Neural progenitor cell (in vitro differentiated cells): ENCODE measurements at regions not wholly inside any gene's neighbourhood (a gene's known extent, or its start where the extent isn't known, plus 50 kb on each side); places are given as distances from the start of the nearest gene placed in this dataset.
"Not testable (repeated sequence)": the region's sequence is repeated elsewhere in the genome, so short reads cannot be mapped to it uniquely, and the experiment has no call there.

ENCODE experiments used
- DNase-seq: peaks from one replicate; pipeline ENCODE4 v3.0.0-alpha.2; 2016; ENCODE audit warnings: low spot score
- H2AFZ ChIP-seq: fragments of 200-600 bp; sonication (generic); replicated peaks from 2 replicates; pipeline ENCODE4 v1.6.1; 2016; ENCODE audit warnings: antibody characterized with exemption
- H3F3A ChIP-seq: fragments of 200-600 bp; sonication (generic); 2 replicates; pipeline ENCODE4 v1.6.1; 2016; ENCODE audit warnings: antibody characterized with exemption, low read depth
- H3K27ac ChIP-seq: fragments of 200-600 bp; sonication (generic); 2 replicates; pipeline ENCODE4 v1.5.1; 2016; ENCODE audit warnings: mild to moderate bottlenecking
- H3K27me3 ChIP-seq: fragments of 200-600 bp; sonication (generic); 2 replicates; pipeline ENCODE4 v1.6.1; 2016; ENCODE audit warnings: mild to moderate bottlenecking, moderate library complexity
- H3K36me3 ChIP-seq: fragments of 200-600 bp; sonication (generic); 2 replicates; pipeline ENCODE4 v1.5.1; 2016
- H3K4me1 ChIP-seq: fragments of 200-600 bp; sonication (generic); 2 replicates; pipeline ENCODE4 v1.6.1; 2016; ENCODE audit warnings: mixed run types
- H3K4me2 ChIP-seq: fragments of 200-600 bp; sonication (generic); 2 replicates; pipeline ENCODE4 v1.6.1; 2016
- H3K4me3 ChIP-seq: fragments of 200-600 bp; sonication (generic); 2 replicates; pipeline ENCODE4 v1.5.1; 2016
- H3K79me2 ChIP-seq: fragments of 200-600 bp; sonication (generic); 2 replicates; pipeline ENCODE4 v1.6.1; 2016; ENCODE audit warnings: low read depth
- H3K9ac ChIP-seq: fragments of 200-600 bp; sonication (generic); 2 replicates; pipeline ENCODE4 v1.6.1; 2016
- H3K9me3 ChIP-seq: fragments of 200-600 bp; sonication (generic); 2 replicates; pipeline ENCODE4 v1.5.1; 2016; ENCODE audit warnings: low read depth
- H4K20me1 ChIP-seq: fragments of 200-600 bp; sonication (generic); 2 replicates; pipeline ENCODE4 v1.6.1; 2016; ENCODE audit warnings: low read depth
- H3K27ac Mint-ChIP-seq: 3 replicates; pipeline ENCODE4 v1.8.0; 2021; ENCODE audit warnings: mixed read lengths
- H3K27me3 Mint-ChIP-seq: 2 replicates; pipeline ENCODE4 v1.8.0; 2022; ENCODE audit warnings: low read depth, mild to moderate bottlenecking, inconsistent platforms, moderate library complexity, mixed read lengths; ENCODE audit not compliant: insufficient read depth
- H3K36me3 Mint-ChIP-seq: 3 replicates; pipeline ENCODE4 v1.8.0; 2021; ENCODE audit warnings: mixed read lengths
- H3K4me1 Mint-ChIP-seq: 3 replicates; pipeline ENCODE4 v1.8.0; 2021; ENCODE audit warnings: mixed read lengths
- H3K4me3 Mint-ChIP-seq: 3 replicates; pipeline ENCODE4 v1.8.0; 2021; ENCODE audit warnings: mild to moderate bottlenecking, moderate library complexity, mixed read lengths
- H3K9me3 Mint-ChIP-seq: 3 replicates; pipeline ENCODE4 v1.8.0; 2020; ENCODE audit warnings: mixed read lengths
- EZH2 ChIP-seq: fragments of 200-600 bp; sonication (generic); IDR thresholded peaks from 2 replicates; pipeline ENCODE4 v1.6.1; 2017; ENCODE audit warnings: antibody characterized with exemption, mild to moderate bottlenecking, moderate library complexity
- EZH2phosphoT487 ChIP-seq: fragments of 200-600 bp; sonication (generic); IDR thresholded peaks from 2 replicates; pipeline ENCODE4 v1.6.1; 2017; ENCODE audit warnings: antibody characterized with exemption
- TF ChIP-seq, protein P1 (sequence below): fragments of 200-600 bp; sonication (generic); IDR thresholded peaks from 2 replicates; pipeline ENCODE4 v1.5.1; 2017; ENCODE audit warnings: antibody characterized with exemption, mild to moderate bottlenecking

DNA sequence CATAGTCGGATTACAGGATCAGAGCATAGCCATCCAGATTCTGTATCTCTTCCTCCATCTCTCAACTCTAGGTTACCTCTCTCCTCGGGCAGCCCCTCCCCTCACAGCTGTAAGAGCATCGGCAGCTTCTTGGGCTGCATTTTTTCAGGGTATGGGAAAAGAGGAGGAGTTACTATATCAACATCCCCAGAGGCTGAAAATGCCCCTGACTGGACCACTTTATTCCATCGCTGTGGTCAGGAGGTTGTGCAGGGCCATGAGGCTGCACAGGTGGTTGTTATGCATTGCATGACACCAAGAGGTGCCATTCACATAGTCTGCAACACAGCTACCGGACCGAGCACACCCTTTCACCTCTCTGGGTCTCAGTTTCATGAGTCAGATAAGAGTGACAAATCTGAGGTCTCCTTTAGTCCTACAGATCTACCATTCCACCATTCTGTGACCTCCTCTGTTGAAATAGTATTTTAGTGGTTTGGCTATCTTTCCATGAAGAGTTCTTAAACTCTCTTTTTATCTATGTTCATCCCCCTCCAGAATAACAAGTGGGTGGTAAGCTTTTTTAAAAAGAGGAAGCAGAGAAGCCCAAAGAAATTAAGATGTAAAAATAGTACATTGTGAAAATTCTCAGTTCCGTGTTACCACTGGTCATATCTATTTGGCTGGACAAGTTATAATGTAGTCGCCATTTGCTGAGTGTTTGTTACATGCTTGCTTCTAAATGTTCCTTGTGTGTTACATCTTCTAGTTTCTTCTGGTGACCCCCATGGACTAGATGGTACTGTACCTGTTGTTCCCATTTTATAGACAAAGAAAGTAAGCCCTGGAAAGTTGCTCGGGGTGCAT is 56.6 kb upstream of the SLC1A4 start:
- Mint-ChIP-seq H3K27me3 (peaks cover 4% of the 10 kb centered on the region), H3K27ac (no peak overlapping the region), H3K4me1 (no peaks in the 10 kb centered on the region), H3K36me3 (no peaks in the 10 kb centered on the region), H3K4me3 (no peak overlapping the region), H3K9me3 (peaks cover 4% of the 10 kb centered on the region)
- peaks cover 8% of the 10 kb centered on the region for H3F3A ChIP-seq
- H3K4me2 ChIP-seq = peak overlapping the region; percentile 65
- TF ChIP-seq EZH2 (no peak), EZH2phosphoT487 (no peak)
- TF ChIP-seq, protein P1, sequence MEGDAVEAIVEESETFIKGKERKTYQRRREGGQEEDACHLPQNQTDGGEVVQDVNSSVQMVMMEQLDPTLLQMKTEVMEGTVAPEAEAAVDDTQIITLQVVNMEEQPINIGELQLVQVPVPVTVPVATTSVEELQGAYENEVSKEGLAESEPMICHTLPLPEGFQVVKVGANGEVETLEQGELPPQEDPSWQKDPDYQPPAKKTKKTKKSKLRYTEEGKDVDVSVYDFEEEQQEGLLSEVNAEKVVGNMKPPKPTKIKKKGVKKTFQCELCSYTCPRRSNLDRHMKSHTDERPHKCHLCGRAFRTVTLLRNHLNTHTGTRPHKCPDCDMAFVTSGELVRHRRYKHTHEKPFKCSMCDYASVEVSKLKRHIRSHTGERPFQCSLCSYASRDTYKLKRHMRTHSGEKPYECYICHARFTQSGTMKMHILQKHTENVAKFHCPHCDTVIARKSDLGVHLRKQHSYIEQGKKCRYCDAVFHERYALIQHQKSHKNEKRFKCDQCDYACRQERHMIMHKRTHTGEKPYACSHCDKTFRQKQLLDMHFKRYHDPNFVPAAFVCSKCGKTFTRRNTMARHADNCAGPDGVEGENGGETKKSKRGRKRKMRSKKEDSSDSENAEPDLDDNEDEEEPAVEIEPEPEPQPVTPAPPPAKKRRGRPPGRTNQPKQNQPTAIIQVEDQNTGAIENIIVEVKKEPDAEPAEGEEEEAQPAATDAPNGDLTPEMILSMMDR = no peak
- H3K27ac ChIP-seq = no peak overlapping the region
- H3K79me2 ChIP-seq = no peaks in the 10 kb centered on the region
- no peaks in the 10 kb centered on the region for H3K27me3 ChIP-seq
- no peak for DNase-seq
- no peak overlapping the region for H3K4me3 ChIP-seq
- no peak overlapping the region for H2AFZ ChIP-seq
- H3K9ac ChIP-seq = no peak overlapping the region
- H4K20me1 ChIP-seq = no peaks in the 10 kb centered on the region
- no peaks in the 10 kb centered on the region for H3K9me3 ChIP-seq
- no peaks in the 10 kb centered on the region for H3K36me3 ChIP-seq
- H3K4me1 ChIP-seq = peaks cover 17% of the 10 kb centered on the region

DNA sequence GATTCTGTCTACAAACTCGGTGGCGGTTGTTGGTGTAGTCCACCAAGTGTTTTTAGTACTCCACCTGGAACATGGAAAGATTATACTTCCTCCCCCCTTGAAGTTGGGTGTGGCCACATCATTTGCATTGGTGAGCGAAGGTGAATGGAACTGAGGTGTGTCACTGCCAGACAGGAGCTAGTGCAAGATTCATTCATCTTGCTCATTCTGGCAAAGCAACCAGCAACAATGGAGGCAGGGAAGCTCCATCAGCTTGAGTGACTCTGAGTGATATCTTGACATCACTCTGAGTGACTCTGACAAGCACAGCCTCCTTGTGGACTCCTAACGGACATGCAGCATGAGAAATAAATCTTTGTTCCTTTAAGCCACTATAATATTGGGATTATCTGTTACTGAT is 54.7 kb upstream of the SLC1A4 start:
- Histone ChIP-seq H3K4me2 (no peak overlapping the region), H3K9ac (no peak overlapping the region), H3K27me3 (no peaks in the 10 kb centered on the region), H3K79me2 (no peaks in the 10 kb centered on the region), H3K9me3 (no peaks in the 10 kb centered on the region), H3F3A (peaks cover 8% of the 10 kb centered on the region), H4K20me1 (no peaks in the 10 kb centered on the region), H3K4me3 (no peak overlapping the region), H3K4me1 (peaks cover 17% of the 10 kb centered on the region), H2AFZ (no peak overlapping the region), H3K36me3 (no peaks in the 10 kb centered on the region), H3K27ac (no peak overlapping the region)
- H3K27ac Mint-ChIP-seq = no peak overlapping the region
- peaks cover 4% of the 10 kb centered on the region for H3K27me3 Mint-ChIP-seq
- H3K4me3 Mint-ChIP-seq = no peak overlapping the region
- H3K4me1 Mint-ChIP-seq = peaks cover 4% of the 10 kb centered on the region
- no peak for DNase-seq
- TF ChIP-seq EZH2phosphoT487 (no peak), EZH2 (no peak)
- TF ChIP-seq, protein P1 = no peak
- peaks cover 4% of the 10 kb centered on the region for H3K9me3 Mint-ChIP-seq
- H3K36me3 Mint-ChIP-seq = no peaks in the 10 kb centered on the region

DNA sequence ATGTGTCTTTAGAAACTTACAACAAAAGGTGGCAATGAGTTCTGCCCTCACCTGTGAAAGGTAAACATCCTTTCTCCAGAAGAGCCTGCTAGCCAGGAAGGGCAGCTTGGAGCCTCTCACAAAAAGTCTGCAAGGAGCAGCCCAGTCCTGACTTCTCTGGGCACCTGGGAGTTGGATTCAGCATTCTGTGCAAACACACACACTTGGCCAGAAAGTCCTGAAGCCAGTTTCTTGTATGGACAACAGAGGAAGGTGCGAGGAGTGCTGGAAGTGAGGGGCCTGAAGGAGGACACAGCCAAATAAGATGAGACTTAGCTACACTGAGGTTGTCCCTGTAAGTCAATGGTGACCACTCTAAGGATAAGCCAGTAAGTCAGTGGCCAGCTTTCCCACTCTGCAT is 52.4 kb upstream of the SLC1A4 start:
- Mint-ChIP-seq H3K4me3 (no peak overlapping the region), H3K36me3 (no peaks in the 10 kb centered on the region), H3K4me1 (peaks cover 4% of the 10 kb centered on the region), H3K27ac (no peak overlapping the region), H3K27me3 (peaks cover 4% of the 10 kb centered on the region), H3K9me3 (peaks cover 4% of the 10 kb centered on the region)
- Histone ChIP-seq H4K20me1 (no peaks in the 10 kb centered on the region), H3K4me3 (no peak overlapping the region), H3F3A (peaks cover 8% of the 10 kb centered on the region), H3K36me3 (no peaks in the 10 kb centered on the region), H3K4me1 (peaks cover 11% of the 10 kb centered on the region), H3K27me3 (no peaks in the 10 kb centered on the region), H2AFZ (no peak overlapping the region), H3K27ac (no peak overlapping the region), H3K9ac (no peak overlapping the region), H3K79me2 (no peaks in the 10 kb centered on the region), H3K4me2 (no peak overlapping the region), H3K9me3 (no peaks in the 10 kb centered on the region)
- TF ChIP-seq, protein P1 = no peak
- TF ChIP-seq EZH2 = no peak
- no peak for DNase-seq

DNA sequence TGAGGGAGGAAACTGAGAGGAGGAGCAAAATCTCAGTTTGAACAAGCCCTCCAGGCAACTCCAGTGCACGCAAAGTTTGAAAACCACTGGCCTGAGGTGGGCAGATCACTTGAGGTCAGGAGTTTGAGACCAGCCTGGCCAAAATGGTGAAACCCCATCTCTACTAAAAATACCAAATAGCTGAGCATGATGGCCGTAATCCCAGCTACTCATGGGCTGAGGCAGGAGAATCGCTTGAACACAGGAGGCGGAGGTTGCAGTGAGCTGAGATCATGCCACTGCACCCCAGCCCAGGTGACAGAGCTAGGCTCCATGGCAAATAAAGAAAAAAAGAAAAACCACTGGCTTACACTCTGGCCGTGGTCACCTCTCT is 51.9 kb upstream of the SLC1A4 start:
- H3K36me3 ChIP-seq, H3K4me1 ChIP-seq, H4K20me1 ChIP-seq, H3K4me3 ChIP-seq, H3K27ac Mint-ChIP-seq, DNase-seq, H3K79me2 ChIP-seq, H3K36me3 Mint-ChIP-seq, H3K9ac ChIP-seq, H3K4me2 ChIP-seq, H3K27me3 ChIP-seq, H3F3A ChIP-seq, H3K9me3 ChIP-seq, H3K4me1 Mint-ChIP-seq, H2AFZ ChIP-seq, H3K27ac ChIP-seq, H3K27me3 Mint-ChIP-seq, H3K4me3 Mint-ChIP-seq, H3K9me3 Mint-ChIP-seq: not testable (repeated sequence)
